GM19099 (cell line): ENCODE measurements at regions not wholly inside any gene's neighbourhood (a gene's known extent, or its start where the extent isn't known, plus 50 kb on each side); places are given as distances from the start of the nearest gene placed in this dataset.

ENCODE experiments used
- POLR2A ChIP-seq: IDR thresholded peaks from 3 replicates; pipeline ENCODE4 v1.6.1; 2011; ENCODE audit warnings: low read depth; ENCODE audit not compliant: insufficient read length; ENCODE audit errors: extremely low read depth

DNA sequence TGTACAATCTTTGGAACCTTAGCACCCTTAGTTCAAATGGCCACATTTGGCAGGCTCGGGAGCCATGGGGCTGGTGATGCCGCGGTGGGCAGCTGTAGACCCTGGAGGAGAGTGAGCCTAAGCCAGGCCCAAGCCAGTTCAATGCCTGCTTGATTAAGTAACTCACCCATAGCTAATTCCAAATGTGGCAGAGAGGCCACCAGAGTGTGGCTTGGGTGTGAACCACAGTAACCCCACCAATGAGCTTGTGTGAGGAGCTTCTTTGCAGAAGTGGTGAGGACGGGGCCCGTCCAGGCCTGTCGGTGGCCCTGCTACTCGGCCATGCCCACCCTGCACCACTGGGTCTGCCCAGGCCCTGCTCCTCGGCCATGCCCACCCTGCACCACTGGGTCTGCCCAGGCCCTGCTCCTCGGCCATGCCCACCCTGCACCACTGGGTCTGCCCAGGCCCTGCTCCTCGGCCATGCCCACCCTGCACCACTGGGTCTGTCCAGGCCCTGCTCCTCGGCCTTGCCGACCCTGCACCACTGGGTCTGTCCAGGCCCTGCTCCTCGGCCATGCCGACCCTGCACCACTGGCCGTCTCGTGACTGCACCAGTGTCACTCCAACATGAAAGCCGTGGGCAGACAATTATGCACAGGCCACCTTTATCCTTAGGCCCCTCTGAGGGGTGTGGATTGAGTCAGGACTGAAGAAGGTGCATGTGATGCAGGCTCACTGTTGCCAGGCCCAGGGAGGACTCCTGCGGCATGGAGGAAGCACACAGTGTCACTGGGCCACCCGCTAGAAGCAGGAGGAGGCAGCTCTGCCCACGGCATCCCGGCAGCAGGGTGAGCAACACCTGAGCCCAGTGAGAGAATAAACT lies 75.4 kb downstream of the MRPL36 start:
- TF ChIP-seq POLR2A = no peak

DNA sequence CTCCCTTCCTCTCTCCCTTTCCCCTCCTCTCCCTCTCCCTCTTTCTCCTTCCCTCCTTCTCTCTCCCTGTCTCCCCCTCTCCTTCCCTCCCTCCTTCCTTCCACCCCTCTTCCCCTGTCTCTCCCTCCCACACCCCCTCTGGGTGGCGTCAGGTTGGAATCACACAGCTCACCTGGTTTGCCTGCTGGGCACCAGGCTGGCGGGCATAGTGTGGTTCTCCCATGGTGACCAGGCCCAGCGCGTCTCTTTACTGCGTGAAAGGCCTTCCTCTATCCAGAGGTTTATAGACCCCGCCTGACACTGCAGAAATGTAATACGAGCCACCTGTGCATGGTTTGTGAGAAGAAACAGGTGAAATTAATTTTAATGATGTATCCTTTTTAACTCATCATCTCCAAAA lies 76.2 kb downstream of the MRPL36 start:
- TF ChIP-seq POLR2A = no peak

DNA sequence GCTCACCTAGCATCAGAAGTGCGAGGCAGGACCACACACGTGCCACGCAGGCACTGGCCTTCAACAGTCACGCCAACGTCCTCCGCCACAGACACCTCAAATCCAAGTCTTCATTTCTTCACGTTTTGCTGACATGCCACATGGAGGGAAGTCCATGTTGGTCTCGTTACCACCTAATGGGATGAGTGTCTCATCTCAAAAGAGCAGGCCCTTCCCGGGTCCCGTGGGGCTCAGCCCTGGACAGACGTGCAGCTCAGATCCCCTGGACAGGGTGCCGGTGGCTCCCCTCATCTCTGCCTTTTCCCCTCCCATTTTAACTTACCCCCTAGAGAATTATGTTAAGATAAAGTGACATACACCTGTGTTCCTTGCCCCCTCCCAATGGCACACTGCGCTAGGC lies 76.8 kb downstream of the MRPL36 start:
- TF ChIP-seq POLR2A = no peak

DNA sequence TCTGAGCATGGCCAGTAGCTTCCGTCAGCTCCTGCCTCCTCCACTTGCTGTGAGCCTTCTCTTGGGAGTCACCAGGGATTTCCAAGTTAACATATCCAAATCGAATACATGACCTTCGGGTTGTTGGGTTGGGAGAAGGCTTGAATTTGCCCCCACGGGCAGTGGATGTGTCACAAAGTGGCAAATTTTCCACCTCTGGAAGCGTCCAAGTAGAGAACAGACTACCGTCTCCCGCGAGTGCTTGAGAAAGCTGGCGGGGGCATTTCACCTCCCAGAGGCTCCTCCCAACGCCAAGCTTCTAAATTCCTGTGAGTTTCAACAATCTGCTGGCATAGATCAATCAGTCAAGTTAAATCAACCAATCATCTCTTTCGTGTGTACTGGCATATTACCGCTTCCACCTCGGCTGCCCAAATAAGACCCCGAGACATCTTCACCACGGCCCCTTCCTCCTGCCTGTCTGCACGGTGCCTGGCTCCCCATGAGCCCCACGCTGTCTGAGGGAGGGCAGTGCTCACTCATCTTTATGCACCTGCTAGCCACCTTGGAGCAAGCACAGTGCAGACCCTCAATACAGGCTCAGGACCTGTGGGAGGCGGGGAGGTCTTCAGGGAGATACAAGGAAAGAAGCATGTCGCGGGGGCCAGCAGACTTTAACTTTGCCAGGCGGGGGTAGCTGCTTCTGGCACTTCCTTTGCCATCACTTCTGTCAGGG lies 79.1 kb downstream of the MRPL36 start:
- no peak for TF ChIP-seq POLR2A

DNA sequence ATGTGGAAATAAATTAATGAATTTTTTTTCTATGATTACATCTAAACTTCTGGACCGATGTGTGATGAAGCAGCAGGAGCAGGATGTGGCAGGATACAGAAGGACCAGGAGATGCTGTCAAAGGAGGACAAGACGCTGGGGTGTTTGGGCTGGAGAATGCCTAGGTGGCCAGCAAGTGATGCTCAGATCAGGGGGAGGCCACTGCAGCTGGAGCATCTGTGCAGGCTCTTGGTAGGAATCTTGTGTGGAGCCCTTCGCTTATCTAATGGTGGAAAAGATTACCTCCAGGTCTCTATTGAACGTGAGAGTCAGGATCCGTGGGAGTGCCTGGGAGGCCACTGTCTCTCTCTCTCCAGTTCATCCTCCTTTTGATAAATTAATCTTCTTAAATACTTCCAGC lies 79.8 kb downstream of the MRPL36 start:
- TF ChIP-seq POLR2A = no peak

DNA sequence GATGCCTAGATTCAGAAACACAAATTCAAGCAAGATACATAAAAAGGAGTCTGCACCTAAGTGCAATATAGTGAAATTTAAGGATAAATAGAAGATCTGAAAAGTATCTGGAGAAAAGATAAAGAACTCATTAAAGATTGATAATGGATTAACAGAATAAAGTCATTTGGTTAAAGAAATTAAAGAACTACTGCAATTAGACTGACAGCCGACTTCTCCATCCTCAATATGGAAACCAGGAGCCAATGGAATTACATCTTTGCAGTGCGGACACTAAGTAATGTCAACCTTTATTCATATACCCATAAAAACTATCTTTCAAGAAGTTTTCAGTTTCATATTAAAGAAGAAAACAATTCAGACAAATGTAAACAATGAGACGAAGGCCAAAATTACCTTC lies 81.0 kb downstream of the MRPL36 start:
- no peak for TF ChIP-seq POLR2A

DNA sequence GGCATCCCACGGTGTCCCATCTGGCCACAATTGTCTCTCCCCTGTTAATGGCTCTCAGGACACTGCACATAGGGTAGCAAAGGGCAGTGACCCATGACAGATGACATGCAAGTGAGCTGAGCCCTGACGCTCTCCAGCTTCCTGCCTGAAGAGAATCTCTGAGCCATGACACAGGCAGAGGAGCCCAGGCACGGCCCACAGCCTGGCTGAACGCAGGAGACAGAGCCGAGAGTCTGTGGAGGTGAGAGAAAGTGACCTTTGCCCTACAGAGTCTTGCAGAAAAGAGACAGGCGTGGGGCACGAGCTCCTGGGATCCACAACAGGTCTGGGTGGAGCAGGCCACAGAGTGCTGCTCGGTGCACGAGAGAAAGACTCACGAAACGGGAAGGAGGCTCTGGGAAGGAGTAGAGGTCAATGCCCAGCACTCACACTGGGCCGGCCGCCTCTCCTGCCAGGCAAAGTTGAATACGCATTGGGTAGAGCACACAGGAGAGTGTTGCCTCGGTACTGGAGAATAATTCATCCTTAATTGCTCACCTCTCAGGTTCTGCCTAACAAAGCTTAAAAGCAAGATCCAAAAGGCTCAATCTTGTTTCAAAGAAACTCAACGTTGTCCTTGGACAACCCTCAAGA lies 90.3 kb downstream of the MRPL36 start:
- TF ChIP-seq POLR2A = no peak

DNA sequence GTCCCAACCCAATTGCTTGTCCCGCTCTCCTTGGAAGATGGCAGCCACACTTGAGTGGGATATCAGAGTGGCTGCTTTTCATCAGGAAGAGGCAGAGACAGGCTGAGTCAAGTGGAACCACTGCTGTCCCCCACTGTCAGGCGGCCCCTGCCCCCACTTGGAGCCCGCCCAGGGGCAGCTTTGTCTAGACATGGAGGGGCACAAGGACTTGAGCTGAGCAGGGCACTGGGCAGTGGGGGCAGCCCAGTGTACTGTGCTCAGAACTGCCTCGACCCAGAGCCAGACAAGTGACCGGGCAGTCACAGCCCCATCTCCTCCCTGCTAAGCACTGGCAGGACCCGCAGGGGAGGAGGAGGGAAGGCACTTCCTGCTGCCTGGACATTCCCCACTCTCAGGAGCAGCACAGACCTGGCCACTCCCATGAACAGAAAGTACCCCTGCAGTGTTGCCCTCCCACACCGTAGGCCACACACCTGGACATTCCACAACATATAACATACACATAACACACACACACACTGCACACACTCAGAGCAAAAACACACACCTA lies 91.0 kb downstream of the MRPL36 start:
- no peak for TF ChIP-seq POLR2A

DNA sequence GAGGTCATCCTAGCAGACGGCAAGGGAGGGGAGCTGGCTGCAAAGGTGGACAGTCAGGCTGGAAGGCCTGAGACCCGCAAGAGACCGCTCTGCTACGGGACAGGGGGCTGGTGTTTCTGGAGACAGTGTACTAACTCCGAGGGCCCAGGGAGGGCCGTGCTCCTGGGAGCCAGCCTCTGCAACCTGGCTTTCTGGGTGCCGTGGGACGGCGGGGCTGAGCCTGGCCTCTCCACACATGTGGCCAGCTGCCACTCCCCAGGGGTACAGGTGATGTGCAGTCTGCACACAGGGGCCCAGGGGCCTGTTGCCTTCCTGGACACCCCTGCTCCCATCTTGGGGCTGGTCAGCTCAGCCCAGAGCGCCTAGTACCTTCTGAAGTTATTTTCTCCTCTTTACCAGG lies 92.2 kb downstream of the MRPL36 start:
- no peak for TF ChIP-seq POLR2A

DNA sequence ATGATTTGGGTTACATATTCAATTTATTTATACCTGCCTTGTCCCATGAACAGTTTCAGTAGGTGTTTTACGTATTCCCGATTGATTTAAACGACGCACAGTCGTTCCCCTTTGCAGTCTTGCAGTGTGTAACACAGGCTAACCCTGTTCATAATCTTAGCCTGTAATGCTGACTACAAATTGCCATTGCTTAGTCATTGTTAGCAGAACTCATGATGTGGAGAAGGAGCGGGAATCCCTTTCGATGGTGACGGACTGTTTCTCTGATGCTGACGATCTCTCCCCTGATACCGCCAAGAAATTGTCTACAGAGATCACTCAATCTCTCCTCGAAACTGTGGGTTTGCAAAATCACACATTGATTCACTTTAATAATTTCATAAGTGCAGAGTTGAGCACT lies 93.2 kb downstream of the MRPL36 start:
- TF ChIP-seq POLR2A = no peak

DNA sequence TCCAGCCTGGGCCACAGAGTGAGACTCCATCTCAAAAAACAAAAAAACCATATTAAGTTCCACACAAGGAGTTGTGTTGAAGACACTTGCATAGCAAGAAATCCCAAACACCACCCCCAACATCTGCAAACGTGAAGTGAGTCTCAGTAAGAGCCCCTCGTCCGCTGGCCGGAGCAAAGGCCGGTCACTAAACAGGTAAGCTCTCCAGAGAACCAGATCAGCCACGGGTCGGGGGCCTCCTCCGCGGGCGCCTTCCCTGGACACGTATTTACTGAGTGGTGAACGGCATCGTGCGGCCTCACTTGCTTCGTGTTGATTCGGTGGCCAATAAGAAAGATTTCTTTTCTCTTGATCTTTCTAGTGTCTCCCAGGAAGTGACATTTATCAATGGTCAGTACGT lies 93.6 kb downstream of the MRPL36 start:
- TF ChIP-seq POLR2A = no peak

DNA sequence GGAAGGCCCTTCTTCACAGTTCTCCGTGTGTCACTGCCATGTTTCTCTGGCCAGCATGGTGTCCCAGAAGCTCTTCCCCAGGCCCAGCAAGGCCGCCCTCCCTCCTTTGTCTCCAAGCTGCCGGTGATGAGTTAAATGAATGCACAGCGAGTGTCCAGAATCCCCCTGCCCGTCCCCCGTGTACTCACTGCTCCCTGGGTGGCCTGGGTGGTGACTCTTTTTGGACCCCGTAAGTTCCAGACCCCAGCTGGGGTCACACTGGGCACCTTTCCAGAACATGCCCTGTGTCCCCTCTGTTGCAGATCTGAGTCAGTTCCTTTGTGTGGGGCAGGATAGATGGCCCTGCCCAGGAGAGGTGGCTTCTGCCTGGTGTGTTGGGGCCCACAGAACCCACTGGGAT lies 95.0 kb downstream of the MRPL36 start:
- no peak for TF ChIP-seq POLR2A

DNA sequence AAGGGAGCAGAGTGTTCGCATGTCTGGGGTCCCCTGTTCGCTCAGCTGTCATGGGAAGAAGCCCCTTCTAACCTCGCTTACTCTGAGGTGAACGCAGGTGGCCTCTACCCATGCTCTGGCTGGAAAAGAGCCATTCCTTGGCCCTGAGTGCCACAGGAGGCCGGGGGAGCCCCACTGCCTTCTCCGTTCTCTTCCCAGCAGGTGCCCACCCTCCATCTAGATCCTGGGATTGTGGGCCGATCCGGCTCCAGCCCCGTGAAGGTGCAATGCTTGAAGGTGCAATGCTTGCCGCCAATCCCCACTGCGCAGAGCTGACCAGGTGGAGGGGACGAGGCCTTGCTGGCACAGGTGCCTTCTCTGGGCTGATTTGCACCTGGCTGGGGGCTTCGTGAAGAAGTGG lies 95.4 kb downstream of the MRPL36 start:
- TF ChIP-seq POLR2A = no peak

DNA sequence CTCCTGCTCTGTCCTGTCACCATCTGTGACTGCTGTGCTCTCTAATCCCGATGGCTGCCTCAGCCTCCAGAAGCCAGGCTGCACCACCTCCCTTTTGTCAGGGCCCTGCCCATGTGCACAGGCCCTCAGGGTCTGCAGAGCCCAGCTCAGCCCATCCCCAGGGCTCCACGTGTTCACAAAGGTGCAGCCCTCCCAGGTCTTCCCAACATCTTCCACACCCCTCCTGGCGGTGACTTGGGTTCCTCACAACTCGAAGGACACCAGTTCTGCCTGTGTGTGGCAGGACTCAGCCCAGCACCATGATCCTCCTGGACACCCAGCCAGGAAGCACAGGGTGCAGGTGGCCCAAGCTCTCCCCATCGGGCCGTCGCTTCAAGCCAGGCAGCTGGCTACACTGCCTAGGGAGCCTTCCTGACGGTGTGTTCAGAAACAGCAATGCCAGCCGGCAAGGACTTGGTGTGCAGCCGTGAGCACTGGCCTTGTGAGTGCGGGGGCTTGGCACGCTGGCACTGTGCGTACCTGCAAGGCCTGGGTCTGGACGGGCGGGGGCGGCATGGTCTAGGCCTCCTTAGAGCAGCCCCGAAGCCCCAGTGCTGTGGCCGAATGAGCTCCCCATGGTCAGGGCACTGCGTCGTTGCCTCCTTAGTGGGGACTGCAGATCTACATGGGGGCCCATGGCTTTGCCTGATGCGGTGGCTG lies 96.1 kb downstream of the MRPL36 start:
- TF ChIP-seq POLR2A = no peak

DNA sequence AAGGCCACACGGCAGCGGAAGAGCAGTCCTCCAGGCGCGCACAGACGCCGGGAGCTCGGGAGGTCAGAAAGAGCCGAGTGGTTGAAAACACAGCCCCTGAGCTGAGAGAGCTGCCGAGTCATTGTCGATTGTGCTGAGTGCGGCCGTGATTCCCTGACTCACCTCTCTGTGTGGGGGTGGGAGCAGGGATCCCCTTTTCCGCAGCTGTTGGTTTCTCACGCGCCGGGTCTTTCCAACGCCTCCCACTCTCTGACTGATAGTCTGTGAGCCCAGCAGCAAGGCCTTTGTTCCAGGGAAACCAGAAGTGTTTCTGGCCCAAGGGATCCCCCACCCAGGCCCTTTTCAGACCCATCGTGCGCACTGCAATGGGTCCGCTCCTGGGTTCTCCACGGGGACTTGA lies 97.3 kb downstream of the MRPL36 start:
- TF ChIP-seq POLR2A = no peak
